Choroid plexus epithelial cell (primary cell): ENCODE measurements at regions not wholly inside any gene's neighbourhood (a gene's known extent, or its start where the extent isn't known, plus 50 kb on each side); places are given as distances from the start of the nearest gene placed in this dataset.
A peak's percentile ranks its signal among the peaks of the same experiment; 100 is the strongest.

Experiments
- DNase-seq: peaks from one replicate; pipeline ENCODE4 v3.0.0-alpha.2; 2010; ENCODE audit warnings: low read depth
- H3K4me3 ChIP-seq: 2 replicates; pipeline ENCODE4 v1.5.1; 2011; ENCODE audit warnings: low read depth, mild to moderate bottlenecking, control low read depth, low read length, moderate library complexity
- TF ChIP-seq, protein P1 (sequence below): conservative IDR thresholded peaks from 2 replicates; pipeline ENCODE4 v1.5.1; 2011; ENCODE audit warnings: low read depth, mild to moderate bottlenecking, control low read depth, inconsistent platforms, low read length, moderate library complexity

- TF ChIP-seq, protein P1, sequence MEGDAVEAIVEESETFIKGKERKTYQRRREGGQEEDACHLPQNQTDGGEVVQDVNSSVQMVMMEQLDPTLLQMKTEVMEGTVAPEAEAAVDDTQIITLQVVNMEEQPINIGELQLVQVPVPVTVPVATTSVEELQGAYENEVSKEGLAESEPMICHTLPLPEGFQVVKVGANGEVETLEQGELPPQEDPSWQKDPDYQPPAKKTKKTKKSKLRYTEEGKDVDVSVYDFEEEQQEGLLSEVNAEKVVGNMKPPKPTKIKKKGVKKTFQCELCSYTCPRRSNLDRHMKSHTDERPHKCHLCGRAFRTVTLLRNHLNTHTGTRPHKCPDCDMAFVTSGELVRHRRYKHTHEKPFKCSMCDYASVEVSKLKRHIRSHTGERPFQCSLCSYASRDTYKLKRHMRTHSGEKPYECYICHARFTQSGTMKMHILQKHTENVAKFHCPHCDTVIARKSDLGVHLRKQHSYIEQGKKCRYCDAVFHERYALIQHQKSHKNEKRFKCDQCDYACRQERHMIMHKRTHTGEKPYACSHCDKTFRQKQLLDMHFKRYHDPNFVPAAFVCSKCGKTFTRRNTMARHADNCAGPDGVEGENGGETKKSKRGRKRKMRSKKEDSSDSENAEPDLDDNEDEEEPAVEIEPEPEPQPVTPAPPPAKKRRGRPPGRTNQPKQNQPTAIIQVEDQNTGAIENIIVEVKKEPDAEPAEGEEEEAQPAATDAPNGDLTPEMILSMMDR: no peak
- peak; percentile 62 for DNase-seq
Observed at GRCh38 chr20:6492271-6493055, 275.0 kb upstream of the BMP2 start.

GRCh38 chr20:6490849-6491248, 276.6 kb upstream of the BMP2 start:
- TF ChIP-seq, protein P1: no peak
- H3K4me3 ChIP-seq: no peak overlapping the region
- DNase-seq: no peak

More at GRCh38 chr20:6492271-6493055, 275.0 kb upstream of the BMP2 start:
- no peak overlapping the region for H3K4me3 ChIP-seq

DNA sequence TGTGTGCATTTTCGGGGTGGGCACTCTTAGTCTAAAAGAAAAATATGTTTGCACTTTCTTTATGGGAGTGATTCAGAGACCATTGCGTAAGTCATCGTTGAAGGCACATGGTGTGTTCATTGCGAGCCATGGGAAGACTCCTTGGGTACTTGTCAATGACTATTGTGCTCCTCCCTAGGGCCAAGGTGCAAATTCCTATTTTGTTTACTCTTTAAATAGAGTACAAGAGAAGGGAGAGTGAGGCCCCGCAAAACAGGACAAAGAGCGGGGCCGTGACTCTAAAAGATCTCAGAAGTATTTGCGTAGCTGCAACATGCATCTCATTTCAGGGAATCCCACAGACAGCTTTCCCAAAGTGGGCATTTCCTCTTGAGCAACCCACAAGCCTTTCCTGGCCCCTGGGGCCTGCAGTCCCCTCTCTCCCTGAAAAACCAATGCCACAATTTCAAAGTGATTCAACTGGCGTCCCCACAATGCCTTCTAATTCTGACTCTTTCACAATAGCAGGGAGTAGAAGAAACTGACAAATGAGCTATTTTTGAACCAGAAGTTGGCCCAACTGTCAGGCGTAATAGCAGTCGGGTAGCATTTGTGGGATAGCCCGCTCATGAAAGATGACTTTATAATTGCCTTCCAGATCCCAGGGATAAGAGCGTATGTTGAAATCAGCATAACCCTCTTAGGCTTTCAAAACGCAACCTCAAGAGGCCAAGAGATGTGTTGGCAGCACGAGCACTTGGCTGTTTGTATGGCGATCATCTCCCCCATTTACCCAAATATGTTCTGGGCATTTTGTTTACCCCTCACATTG, 277.9 kb upstream of the BMP2 start:
- TF ChIP-seq, protein P1: no peak
- no peak overlapping the region for H3K4me3 ChIP-seq
- no peak for DNase-seq

- TF ChIP-seq, protein P1: no peak
- no peak for DNase-seq
Observed at GRCh38 chr20:6485351-6485750, 282.1 kb upstream of the BMP2 start.

GRCh38 chr20:6483727-6484126, 283.8 kb upstream of the BMP2 start:
- DNase-seq: no peak
- no peak overlapping the region for H3K4me3 ChIP-seq
- TF ChIP-seq, protein P1: no peak

More at GRCh38 chr20:6485351-6485750, 282.1 kb upstream of the BMP2 start:
- no peak overlapping the region for H3K4me3 ChIP-seq

- TF ChIP-seq, protein P1: no peak
- DNase-seq: no peak
- H3K4me3 ChIP-seq: no peak overlapping the region
Observed at GRCh38 chr20:6482486-6482885, 285.0 kb upstream of the BMP2 start.
